Stimulated activated CD8-positive, alpha-beta memory T cell treated with anti-CD3 and anti-CD28 coated beads, Interleukin-4, amount 100 ng/mL, for 4 hours (primary cell): ENCODE measurements at regions not wholly inside any gene's neighbourhood (a gene's known extent, or its start where the extent isn't known, plus 50 kb on each side); places are given as distances from the start of the nearest gene placed in this dataset.

ENCODE experiments used
- DNase-seq, 2 donors: peaks; one replicate each; pipeline ENCODE4 v3.0.0-alpha.2; 2020; ENCODE audit warnings: low read depth in 2 of 2, low spot score in 1 of 2

DNA sequence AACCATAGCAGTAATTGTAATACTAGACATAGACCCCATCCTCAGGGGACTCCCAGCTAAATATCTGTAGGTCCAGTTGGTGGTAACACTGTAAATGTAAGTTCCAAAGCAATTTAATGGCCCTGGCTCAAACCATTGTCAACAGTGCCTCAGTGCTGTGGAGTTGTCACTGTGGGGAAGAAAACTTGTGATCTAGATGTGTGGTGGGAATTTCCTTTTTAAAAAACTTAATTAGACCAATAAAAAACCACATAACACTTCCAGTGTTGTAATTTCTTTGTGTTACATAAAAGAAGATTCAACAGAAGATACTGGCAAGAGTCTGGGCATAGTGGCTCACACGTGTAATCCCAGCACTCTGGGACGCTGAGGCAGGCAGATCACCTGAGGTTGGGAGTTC lies 138.6 kb upstream of the UMPS start:
- DNase-seq = no peak

DNA sequence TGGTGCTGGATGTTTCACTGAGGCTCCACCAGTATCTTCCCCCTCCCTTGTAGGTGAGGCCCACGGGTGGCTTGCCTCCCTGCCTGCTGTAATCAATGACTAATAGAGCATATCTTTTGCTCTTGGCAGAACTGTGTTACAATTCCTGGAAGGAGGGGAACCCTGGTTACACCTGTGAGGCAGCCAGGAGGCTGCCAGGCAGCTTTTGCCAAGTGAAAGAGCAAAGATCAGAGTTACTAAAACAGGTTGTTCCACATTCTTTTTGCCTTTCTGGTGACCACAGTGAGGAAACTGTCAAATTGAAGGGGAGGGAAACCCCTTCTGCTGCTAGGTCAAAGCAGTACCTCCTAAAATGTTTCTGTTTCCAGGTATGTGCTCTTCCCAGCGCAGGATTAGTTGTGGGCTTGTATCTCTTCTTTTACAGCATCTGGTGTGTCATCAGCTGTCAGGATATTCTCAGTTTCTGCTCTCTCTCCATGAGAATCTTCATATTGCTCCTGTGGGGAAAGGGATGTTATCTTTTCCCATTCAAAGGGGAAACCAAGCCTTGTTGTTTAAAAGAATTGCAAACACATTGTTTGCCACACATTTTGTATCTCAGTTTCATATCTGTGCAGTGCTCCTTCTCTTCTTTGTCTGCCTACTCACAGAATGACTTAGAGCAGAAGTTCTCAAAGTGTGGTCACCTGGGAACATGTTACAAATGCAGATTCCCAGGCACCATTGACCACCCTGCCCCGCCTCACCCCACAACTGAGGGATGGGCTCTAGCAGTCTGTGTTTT lies 137.4 kb upstream of the UMPS start:
- DNase-seq = no peak

DNA sequence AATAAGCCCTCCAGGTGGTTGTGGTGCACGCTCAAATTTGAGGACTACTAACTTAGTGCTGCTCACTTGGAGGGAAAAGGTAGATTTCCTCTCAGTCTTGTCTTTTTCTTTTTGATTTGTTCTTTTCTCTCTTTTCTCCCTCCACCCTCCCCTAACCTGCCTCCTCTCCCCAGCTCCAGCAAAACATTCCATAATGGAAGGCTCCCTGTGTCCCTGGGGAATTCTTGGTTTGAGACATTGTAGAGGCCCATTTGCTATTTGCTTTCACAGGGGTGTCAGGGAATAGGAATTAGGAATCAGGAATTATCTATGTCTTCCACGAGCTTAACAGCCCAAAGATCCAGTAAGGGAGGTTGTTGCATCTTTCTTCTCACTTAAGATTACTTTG lies 136.8 kb upstream of the UMPS start:
- no peak for DNase-seq

DNA sequence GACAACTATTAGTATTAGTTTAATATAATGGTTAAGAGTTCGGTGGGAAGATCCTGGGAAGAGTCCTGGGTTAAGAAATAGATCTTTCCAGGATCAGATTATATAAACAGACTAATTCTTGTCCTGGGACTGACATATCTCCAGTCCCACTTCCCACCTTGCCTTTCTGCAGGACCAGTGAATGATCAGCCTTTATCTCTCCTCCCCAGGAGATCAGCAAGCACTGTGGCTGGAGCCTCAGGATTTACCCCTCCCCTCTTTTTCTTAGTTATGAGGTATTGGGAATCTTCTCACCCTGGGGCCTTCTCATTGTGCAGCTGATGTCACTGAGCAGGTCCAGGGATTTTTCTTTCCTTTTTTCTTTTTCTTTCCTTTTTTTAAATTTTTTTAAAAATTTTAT lies 135.7 kb upstream of the UMPS start:
- no peak for DNase-seq

DNA sequence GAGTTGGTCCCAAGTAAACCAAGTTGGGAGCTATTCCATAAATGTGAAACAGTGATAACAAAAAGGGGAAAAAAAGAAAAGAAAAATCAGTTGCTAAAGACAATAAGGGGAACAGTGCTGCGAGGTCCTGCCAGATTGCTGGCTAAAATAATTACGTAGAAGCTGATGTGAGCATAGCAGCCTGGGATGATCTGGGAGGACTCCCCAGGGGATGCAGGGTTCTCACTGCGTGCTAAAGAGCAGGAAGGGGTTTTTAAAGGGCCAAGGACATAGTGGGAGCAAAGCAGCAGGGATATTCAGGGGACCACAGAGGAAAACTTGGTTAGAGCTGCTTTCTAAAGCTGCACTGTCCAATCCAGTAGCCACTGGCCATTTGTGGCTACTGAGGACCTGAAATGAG lies 133.0 kb upstream of the UMPS start:
- DNase-seq = no peak

DNA sequence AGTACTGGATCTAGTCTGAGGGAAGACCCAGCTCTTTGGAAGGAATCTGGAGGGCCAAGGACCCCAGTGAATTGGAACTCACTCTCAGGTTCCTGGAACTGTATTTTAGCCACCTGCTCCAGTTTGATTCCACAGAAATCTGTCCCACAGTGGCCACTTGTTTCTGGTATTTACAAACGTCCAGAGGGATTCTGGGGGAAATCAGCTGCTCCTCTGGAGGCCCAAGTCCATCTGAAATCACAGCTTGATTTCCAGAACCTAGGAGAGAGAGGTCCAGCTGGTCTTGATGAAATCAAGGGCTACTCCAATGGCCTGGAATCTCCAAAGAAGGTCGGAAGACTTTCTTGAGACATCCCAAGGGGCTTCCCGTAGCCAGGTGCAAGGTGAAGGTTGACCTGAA lies 132.3 kb upstream of the UMPS start:
- DNase-seq = no peak

DNA sequence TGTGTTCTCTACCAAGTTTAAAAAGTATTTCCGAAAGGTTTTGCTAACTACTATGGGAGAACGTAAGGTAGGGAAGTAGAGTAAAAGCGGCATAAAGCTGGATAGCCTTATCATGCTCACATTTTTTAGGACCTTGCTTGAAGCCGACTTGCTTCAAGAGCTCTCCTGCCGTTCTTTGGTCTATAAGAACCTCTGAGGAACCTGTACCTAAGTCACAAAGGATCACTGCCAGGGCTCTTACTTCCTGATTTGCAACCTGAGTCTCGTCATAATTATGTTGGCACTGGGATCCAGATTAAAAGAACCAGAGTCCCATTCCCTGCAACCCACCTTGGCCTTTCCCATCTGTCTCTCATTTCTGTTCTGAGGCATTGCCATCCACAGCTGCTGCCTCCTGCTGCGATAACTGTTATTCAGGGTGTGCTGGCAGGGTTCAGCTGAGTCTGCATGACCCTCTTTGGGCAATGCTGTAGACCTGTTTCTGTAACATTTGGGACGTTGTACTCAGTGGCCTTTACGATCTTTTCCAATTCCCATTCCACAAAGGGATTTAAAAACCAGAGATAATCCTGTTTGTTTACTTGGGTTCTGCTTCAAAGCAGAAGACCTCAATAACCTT lies 131.0 kb upstream of the UMPS start:
- DNase-seq = no peak

- no peak for DNase-seq
Measured at GRCh38 chr3:124599779-124600693, 130.2 kb upstream of the UMPS start.

GRCh38 chr3:124600765-124601164 lies 129.5 kb upstream of the UMPS start:
- no peak for DNase-seq

DNA sequence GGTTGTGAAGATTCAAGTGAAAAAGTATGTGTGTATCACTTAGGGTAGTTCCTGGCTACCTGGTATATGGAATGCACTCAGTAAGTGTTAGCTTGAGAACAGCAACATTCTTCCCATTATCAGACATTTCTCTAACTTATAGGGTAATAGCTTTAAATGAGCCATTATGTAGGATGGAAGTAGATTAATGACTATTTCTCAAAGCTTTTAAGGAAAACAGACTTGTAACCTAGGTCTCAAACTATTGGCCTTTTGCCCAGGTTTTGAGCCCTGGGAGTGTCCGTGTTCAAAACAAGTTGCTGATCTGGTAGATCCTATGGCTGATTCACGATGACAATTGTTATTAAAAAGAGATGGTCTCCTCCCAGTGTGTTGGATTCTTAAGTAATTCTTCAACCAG lies 129.1 kb upstream of the UMPS start:
- DNase-seq = no peak

DNA sequence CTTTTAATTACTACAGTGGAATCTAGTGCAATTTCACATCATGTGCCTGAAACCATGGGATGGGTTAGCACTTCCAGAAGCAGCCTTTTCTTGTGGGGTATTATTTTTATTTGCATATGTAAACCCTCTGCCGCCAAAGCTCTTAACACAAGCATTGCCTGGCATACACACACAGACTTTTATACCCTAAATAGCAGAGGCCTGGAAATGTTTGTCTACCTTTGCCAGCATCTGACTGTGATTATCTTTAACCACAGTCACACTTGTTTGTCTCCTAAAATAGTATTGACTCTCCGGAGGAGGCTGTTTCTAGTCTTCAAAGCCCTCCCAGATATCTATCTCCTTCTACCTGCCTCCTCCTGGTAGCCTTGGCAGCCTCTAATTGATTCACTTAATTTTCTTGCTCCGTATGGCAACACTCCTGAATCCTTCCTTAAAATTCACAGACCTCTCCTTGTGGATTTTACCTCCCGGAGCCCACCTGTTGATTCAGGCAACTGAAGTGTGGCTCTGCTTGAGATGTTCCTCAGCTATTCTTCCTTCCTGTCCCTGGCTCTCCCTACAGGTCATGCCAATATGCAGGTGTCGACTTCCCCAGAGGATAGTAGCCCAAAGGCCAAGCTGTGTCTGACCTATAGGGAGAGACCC lies 127.1 kb upstream of the UMPS start:
- DNase-seq = no peak

GRCh38 chr3:124605781-124606579 lies 124.3 kb upstream of the UMPS start:
- no peak for DNase-seq

DNA sequence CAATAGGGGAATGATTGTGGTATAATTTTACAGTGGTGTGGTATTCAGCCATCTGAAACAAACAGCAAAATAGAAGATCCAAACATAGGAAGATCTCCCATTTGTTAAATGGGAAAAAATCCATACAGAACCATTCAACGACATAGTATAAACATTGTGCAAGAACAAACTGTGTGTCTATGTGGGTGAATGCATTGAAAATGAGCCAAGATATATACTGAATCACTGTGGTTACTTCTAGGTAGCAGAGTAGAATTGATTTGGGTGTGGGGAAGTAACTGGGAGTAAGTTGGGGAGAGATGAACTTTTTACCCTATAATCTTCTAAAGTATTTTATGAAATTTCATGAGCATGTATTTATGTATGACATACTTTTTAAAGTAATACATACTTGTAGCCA lies 123.1 kb upstream of the UMPS start:
- no peak for DNase-seq

DNA sequence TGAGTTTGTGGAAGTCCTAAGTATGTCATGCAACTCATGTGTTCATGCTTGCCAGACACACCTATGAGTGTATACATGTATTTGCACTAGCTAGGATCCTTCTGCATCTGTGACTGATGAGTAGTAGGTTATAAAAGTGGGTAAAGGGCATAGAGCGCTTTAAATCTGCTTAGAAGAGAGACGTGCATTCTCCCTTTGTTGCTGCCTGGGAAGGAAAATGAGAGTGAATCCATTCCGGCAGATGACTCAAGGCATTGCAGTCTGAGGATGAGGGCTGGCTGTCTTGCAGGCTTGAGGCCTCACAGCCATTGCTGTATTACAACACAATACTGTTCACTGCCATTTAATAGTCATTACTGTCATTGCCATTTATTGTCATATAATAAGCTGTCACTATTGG lies 120.8 kb upstream of the UMPS start:
- no peak for DNase-seq

GRCh38 chr3:124610130-124610529 lies 120.1 kb upstream of the UMPS start:
- DNase-seq = no peak

GRCh38 chr3:124611520-124611919 lies 118.7 kb upstream of the UMPS start:
- DNase-seq = no peak

DNA sequence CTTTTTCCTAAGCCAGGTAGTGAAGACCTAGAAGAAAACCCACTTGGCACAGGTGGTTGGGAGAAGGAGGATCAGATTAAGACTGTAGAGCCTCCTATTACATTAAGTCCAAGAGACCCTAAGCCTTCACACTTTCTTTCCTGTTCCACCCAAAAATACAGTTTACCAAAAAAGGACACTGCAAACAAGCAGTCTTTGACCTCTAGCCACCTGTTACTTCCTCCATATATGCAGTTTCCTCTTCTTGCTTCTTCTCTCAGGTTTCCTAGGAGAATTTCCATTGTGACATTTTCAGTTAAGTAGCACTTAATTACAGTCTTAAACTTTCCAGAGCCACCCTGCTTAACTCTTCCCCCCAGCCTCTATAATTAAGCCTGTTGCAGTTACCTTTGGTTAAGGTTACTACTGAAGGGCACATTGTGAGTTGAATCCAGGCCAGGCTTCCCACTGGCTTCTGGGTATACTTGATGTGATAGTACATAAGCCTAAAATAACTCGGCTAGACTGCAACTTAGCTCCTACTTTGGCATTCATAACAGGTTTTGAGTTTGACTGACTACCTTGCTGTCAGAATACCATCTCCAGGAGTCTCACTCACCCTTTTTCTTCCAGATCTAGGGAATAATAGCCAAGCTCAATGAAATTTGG lies 114.2 kb upstream of the UMPS start:
- no peak for DNase-seq

DNA sequence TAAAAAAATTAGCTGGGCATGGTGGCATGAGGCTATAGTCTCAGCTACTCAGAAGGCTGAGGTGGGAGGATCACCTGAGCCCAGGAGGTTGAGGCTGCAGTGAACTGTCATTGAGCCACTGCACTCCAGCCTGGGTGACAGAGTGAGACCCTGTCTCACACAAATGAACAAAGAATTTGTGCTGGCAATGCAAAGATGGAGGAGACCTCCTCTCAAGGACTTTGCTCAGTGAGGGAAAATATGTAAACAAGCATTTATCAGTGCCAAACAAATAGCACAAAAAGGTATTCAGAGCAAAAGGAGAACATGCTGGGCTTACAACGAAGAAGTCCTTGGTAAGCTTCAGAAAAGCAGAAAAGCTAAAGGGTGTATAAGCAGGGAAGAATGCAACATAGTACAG lies 113.1 kb upstream of the UMPS start:
- no peak for DNase-seq

- DNase-seq = no peak
Measured at GRCh38 chr3:124619887-124620599, 110.2 kb upstream of the UMPS start.
